Panc1 (cell line): ENCODE measurements at regions not wholly inside any gene's neighbourhood (a gene's known extent, or its start where the extent isn't known, plus 50 kb on each side); places are given as distances from the start of the nearest gene placed in this dataset.

ENCODE experiments used
- ATAC-seq: fragments of 200-7000 bp; cut with Tn5 transposase; 2 replicates; pipeline ENCODE4 v1.9.1; 2020; ENCODE audit warnings: mild to moderate bottlenecking, moderate library complexity
- BruUV-seq: library from RNA; stranded (reverse); fragments of 400-500 nt; replicated peaks from 2 replicates; lab custom pipeline; 2021; lab: Mats Ljungman, UMichigan
- CTCF ChIA-PET: fragments of 300-600 bp; sonication (Branson Sonifier 250); formaldehyde crosslinking; loops from one replicate; lab custom pipeline; 2022; ENCODE audit warnings: antibody characterized with exemption; lab: Charles Lee
- POLR2A ChIA-PET: fragments of 300-600 bp; sonication (Branson Sonifier 250); formaldehyde crosslinking; loops from one replicate; lab custom pipeline; 2022; ENCODE audit warnings: antibody characterized with exemption; lab: Charles Lee
- DNase-seq: peaks from one replicate; pipeline ENCODE4 v3.0.0-alpha.2; 2010; ENCODE audit warnings: low read depth, low spot score
- H3K27ac ChIP-seq: 2 replicates; pipeline ENCODE4 v1.5.1; 2011; ENCODE audit warnings: mild to moderate bottlenecking, low read length, inconsistent platforms
- H3K27me3 ChIP-seq: fragments of 200-500 bp; sonication (Bioruptor generic); 2 replicates; pipeline ENCODE4 v1.6.0; 2014; ENCODE audit warnings: low read length, inconsistent platforms; ENCODE audit not compliant: control insufficient read depth, insufficient read depth
- H3K36me3 ChIP-seq: fragments of 200-500 bp; sonication (Bioruptor generic); 2 replicates; pipeline ENCODE4 v1.5.1; 2014; ENCODE audit warnings: inconsistent platforms, mild to moderate bottlenecking, low read length, moderate library complexity; ENCODE audit not compliant: control insufficient read depth, insufficient read depth
- H3K4me1 ChIP-seq: 2 replicates; pipeline ENCODE4 v1.5.1; 2011; ENCODE audit warnings: inconsistent platforms, mild to moderate bottlenecking, low read length, moderate library complexity; ENCODE audit not compliant: control insufficient read depth, insufficient read depth
- H3K4me3 ChIP-seq, 2 experiments: 2 replicates each; pipeline ENCODE4 v1.5.1; 2011 to 2012; ENCODE audit warnings: low read depth in 2 of 2, low read length in 2 of 2, mild to moderate bottlenecking in 2 of 2, inconsistent platforms in 1 of 2, moderate library complexity in 1 of 2
- H3K9me3 ChIP-seq: fragments of 200-500 bp; sonication (Bioruptor generic); 2 replicates; pipeline ENCODE4 v1.5.1; 2014; ENCODE audit warnings: low read depth, mild to moderate bottlenecking, inconsistent platforms, low read length, moderate library complexity; ENCODE audit not compliant: control insufficient read depth, insufficient read depth
- CTCF ChIP-seq: fragments of 450-650 bp; IDR thresholded peaks from 2 replicates; pipeline ENCODE4 v1.5.1; 2017; ENCODE audit warnings: mild to moderate bottlenecking
- POLR2AphosphoS5 ChIP-seq: IDR thresholded peaks from 2 replicates; pipeline ENCODE4 v1.6.1; 2012; ENCODE audit warnings: mild to moderate bottlenecking, low read depth, low read length, moderate library complexity
- REST ChIP-seq, 2 experiments: IDR thresholded peaks; 2 replicates each; pipeline ENCODE4 v1.6.1; 2011 to 2012; ENCODE audit warnings: low read depth in 2 of 2, control low read depth in 1 of 2, low read length in 1 of 2, mild to moderate bottlenecking in 1 of 2, moderate library complexity in 1 of 2; ENCODE audit not compliant: insufficient read depth in 1 of 2
- SIN3A ChIP-seq: IDR thresholded peaks from 2 replicates; pipeline ENCODE4 v1.6.1; 2012; ENCODE audit warnings: low read depth, mild to moderate bottlenecking, low read length, moderate library complexity, borderline replicate concordance; ENCODE audit not compliant: insufficient read depth
- TCF7L2 ChIP-seq: IDR thresholded peaks from 2 replicates; pipeline ENCODE4 v1.6.1; 2011; ENCODE audit warnings: mild to moderate bottlenecking, low read depth, low read length, inconsistent platforms
- in situ Hi-C: cut with HindIII; loops from 2 replicates; pipeline ENCODE4 v1.10.0; 2016; ENCODE audit warnings: low sequenced_read_pairs, low pct_unique_long_range_greater_than_20kb
- intact Hi-C: fragments of 100-400 bp; cut with micrococcal nuclease; formaldehyde crosslinking; loops from one replicate; pipeline ENCODE4 v1.10.0; 2022; ENCODE audit not compliant: unreplicated experiment

GRCh38 chr9:1857808-1858207 lies 157.3 kb upstream of the SMARCA2 start:
- Histone ChIP-seq H3K9me3 (no peaks in the 10 kb centered on the region), H3K4me1 (no peaks in the 10 kb centered on the region), H3K27me3 (no peaks in the 10 kb centered on the region), H3K36me3 (no peaks in the 10 kb centered on the region), H3K4me3 (no peak overlapping the region), H3K27ac (no peak overlapping the region)
- DNase-seq (no peak), ATAC-seq (no peak)
- in situ Hi-C loops (no loop called here), intact Hi-C loops (no loop called here)
- TF ChIP-seq REST (IDR thresholded peaks at IDR 0.05; ENCODE audit: insufficient read depth in 1 of 2, low read depth in 2 of 2, low read length in 1 of 2) = no peak
- TF ChIP-seq SIN3A = no peak
- TF ChIP-seq CTCF = no peak
- TF ChIP-seq POLR2AphosphoS5 = no peak
- TF ChIP-seq TCF7L2 = no peak
- ChIA-PET POLR2A (no interaction called here), CTCF (no interaction called here)
- BruUV-seq = no TSS peak

- H3K4me3 ChIP-seq = no peak overlapping the region
- DNase-seq = no peak
- no peak overlapping the region for H3K27ac ChIP-seq
- TF ChIP-seq CTCF (peak; percentile 39), REST (IDR thresholded peaks at IDR 0.05; ENCODE audit: insufficient read depth in 1 of 2, low read depth in 2 of 2, low read length in 1 of 2) (no peak), POLR2AphosphoS5 (no peak), TCF7L2 (no peak)
- ChIA-PET CTCF (no interaction called here), POLR2A (no interaction called here)
- intact Hi-C loops (no loop called here), in situ Hi-C loops (no loop called here)
- ATAC-seq = no peak
- no peaks in the 10 kb centered on the region for H3K4me1 ChIP-seq
- H3K27me3 ChIP-seq = no peaks in the 10 kb centered on the region
- H3K9me3 ChIP-seq = no peaks in the 10 kb centered on the region
- no peaks in the 10 kb centered on the region for H3K36me3 ChIP-seq
- no TSS peak for BruUV-seq
These were observed 145.3 kb upstream of the SMARCA2 start for GRCh38 chr9:1869843-1870242.
